GM12891 (cell line): ENCODE measurements at regions not wholly inside any gene's neighbourhood (a gene's known extent, or its start where the extent isn't known, plus 50 kb on each side); places are given as distances from the start of the nearest gene placed in this dataset.
"Not testable (repeated sequence)": the region's sequence is repeated elsewhere in the genome, so short reads cannot be mapped to it uniquely, and the experiment has no call there.

Source experiments
- DNase-seq: peaks from one replicate; pipeline ENCODE4 v3.0.0; 2011; ENCODE audit warnings: low spot score; ENCODE audit not compliant: insufficient read length
- FAIRE-seq: peaks from 2 replicates; lab custom pipeline; 2011; peaks lifted over from hg19 to GRCh38; lab: Jason Lieb, UNC
- PAX5 ChIP-seq: IDR thresholded peaks from 2 replicates; pipeline ENCODE4 v1.6.1; 2011; ENCODE audit warnings: low read length, moderate library complexity, mild to moderate bottlenecking; ENCODE audit not compliant: insufficient read depth, severe bottlenecking
- POLR2A ChIP-seq: IDR thresholded peaks from 2 replicates; pipeline ENCODE4 v1.6.1; 2011; ENCODE audit warnings: low read depth, low read length, control low read depth
- POLR2AphosphoS5 ChIP-seq: IDR thresholded peaks from 2 replicates; pipeline ENCODE4 v1.6.1; 2011; ENCODE audit warnings: low read depth, low read length, control low read depth
- POU2F2 ChIP-seq: IDR thresholded peaks from 2 replicates; pipeline ENCODE4 v1.6.1; 2011; ENCODE audit warnings: low read depth, mild to moderate bottlenecking, control low read depth, low read length, moderate library complexity
- SPI1 ChIP-seq: IDR thresholded peaks from 2 replicates; pipeline ENCODE4 v1.6.1; 2011; ENCODE audit warnings: low read depth, low read length, control low read depth
- TAF1 ChIP-seq: IDR thresholded peaks from 2 replicates; pipeline ENCODE4 v1.6.1; 2011; ENCODE audit warnings: low read depth, low read length, control low read depth

- TF ChIP-seq SPI1 = no peak
- no peak for TF ChIP-seq POLR2A
- no peak for TF ChIP-seq TAF1
- TF ChIP-seq PAX5 = no peak
- no peak for TF ChIP-seq POU2F2
- no peak for TF ChIP-seq POLR2AphosphoS5
- FAIRE-seq (no peak), DNase-seq (no peak)
These were observed 99.5 kb downstream of the PRKAB2 start for GRCh38 chr1:147072482-147073432.

GRCh38 chr1:147071142-147071541 is 101.1 kb downstream of the PRKAB2 start:
- DNase-seq (no peak), FAIRE-seq (no peak)
- no peak for TF ChIP-seq TAF1
- TF ChIP-seq PAX5 = no peak

GRCh38 chr1:147062956-147063355 is 109.3 kb downstream of the PRKAB2 start:
- no peak for FAIRE-seq
- DNase-seq = no peak

GRCh38 chr1:147061880-147062279 is 110.4 kb downstream of the PRKAB2 start:
- not testable (repeated sequence) for DNase-seq, FAIRE-seq

More at GRCh38 chr1:147062956-147063355, 109.3 kb downstream of the PRKAB2 start:
- no peak for TF ChIP-seq POU2F2
- TF ChIP-seq POLR2AphosphoS5 = no peak
- no peak for TF ChIP-seq TAF1
- no peak for TF ChIP-seq POLR2A
- no peak for TF ChIP-seq PAX5
- no peak for TF ChIP-seq SPI1

GRCh38 chr1:147053269-147053668 is 115.1 kb downstream of the NBPF12 start:
- DNase-seq = no peak
- no peak for TF ChIP-seq PAX5
- TF ChIP-seq TAF1 = no peak
- peak; percentile 28; the same call in 1 of the 2 replicates for TF ChIP-seq SPI1
- FAIRE-seq = peak; percentile 78

- no peak for DNase-seq
- FAIRE-seq = no peak
- TF ChIP-seq POLR2AphosphoS5 (no peak), PAX5 (no peak), TAF1 (no peak), POLR2A (no peak), SPI1 (no peak)
These were observed 114.6 kb downstream of the NBPF12 start for GRCh38 chr1:147052677-147053076.

- DNase-seq (no peak), FAIRE-seq (no peak)
- TF ChIP-seq SPI1 (peak; percentile 92), TAF1 (no peak)
These were observed 114.0 kb downstream of the NBPF12 start for GRCh38 chr1:147052143-147052542.

DNA sequence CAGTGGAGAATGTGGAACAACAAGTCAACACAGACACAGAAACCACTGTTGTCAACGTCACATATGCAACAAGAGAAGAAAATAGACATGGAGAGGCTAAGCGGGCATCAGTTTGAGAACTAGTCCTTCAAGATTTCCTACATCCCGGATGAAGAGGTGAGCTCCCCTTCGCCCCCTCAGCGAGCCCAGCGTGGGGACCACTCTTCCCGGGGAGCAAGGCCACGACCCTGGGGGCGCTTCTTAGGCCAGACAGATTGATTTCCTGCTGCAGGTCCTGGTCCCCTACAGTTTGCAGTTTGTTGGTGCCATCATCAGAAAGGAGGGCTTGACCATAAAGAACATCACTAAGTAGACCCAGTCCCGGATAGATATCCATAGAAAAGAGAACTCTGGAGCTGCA is 113.0 kb downstream of the NBPF12 start:
- FAIRE-seq (no peak), DNase-seq (no peak)
- TF ChIP-seq TAF1 (no peak), POLR2AphosphoS5 (no peak), SPI1 (no peak), POLR2A (no peak), PAX5 (no peak), POU2F2 (no peak)

DNA sequence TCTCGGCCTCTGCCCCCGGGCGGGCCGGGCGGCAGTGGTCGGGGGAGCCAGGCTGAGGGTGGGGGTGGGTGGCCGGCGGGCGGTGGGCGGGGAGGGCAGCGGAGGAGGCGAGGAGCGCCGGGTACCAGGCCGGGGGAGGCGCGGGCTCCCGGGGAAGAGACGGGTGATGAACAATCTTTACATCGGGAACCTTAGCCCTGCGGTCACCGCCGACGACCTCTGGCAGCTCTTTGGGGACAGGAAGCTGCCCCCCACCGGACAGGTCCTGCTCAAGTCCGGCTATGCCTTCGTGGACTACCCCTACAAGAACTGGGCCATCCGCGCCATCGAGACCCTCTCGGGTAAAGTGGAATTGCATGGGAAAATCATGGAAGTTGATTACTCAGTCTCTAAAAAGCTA is 112.5 kb downstream of the NBPF12 start:
- TF ChIP-seq POU2F2 (no peak), POLR2A (no peak), PAX5 (no peak), SPI1 (no peak), POLR2AphosphoS5 (no peak), TAF1 (no peak)
- no peak for DNase-seq
- no peak for FAIRE-seq

GRCh38 chr1:147046863-147047394 is 108.8 kb downstream of the NBPF12 start:
- not testable (repeated sequence) for FAIRE-seq, DNase-seq

GRCh38 chr1:147046189-147046862 is 108.2 kb downstream of the NBPF12 start:
- TF ChIP-seq POU2F2 (no peak), SPI1 (peak; percentile 69; the same call in 1 of the 2 replicates)
- no peak for DNase-seq
- peak; percentile 96 for FAIRE-seq
